KMS-11 (cell line): ENCODE measurements at regions not wholly inside any gene's neighbourhood (a gene's known extent, or its start where the extent isn't known, plus 50 kb on each side); places are given as distances from the start of the nearest gene placed in this dataset.

Experiments
- H2AFZ ChIP-seq: fragments of 200-600 bp; sonication (generic); 2 replicates; pipeline ENCODE4 v1.6.1; 2016; ENCODE audit warnings: antibody characterized with exemption, mixed run types, low read depth
- H3K27ac ChIP-seq: fragments of 200-600 bp; sonication (generic); 2 replicates; pipeline ENCODE4 v1.6.1; 2016; ENCODE audit warnings: mild to moderate bottlenecking, mixed run types
- H3K27me3 ChIP-seq: fragments of 200-600 bp; sonication (generic); 2 replicates; pipeline ENCODE4 v1.6.1; 2017; ENCODE audit warnings: mild to moderate bottlenecking, low read depth, mixed run types, moderate library complexity; ENCODE audit not compliant: insufficient read depth
- H3K36me3 ChIP-seq: fragments of 200-600 bp; sonication (generic); 2 replicates; pipeline ENCODE4 v1.6.1; 2017; ENCODE audit warnings: mild to moderate bottlenecking, mixed run types; ENCODE audit not compliant: insufficient read depth
- H3K4me1 ChIP-seq: fragments of 200-600 bp; sonication (generic); 2 replicates; pipeline ENCODE4 v1.6.1; 2016; ENCODE audit warnings: mild to moderate bottlenecking, low read depth, mixed run types; ENCODE audit not compliant: poor library complexity, severe bottlenecking
- H3K4me2 ChIP-seq: fragments of 200-600 bp; sonication (generic); 2 replicates; pipeline ENCODE4 v1.7.0; 2016; ENCODE audit warnings: mild to moderate bottlenecking, mixed run types
- H3K4me3 ChIP-seq: fragments of 200-600 bp; sonication (generic); IDR thresholded peaks from 2 replicates; pipeline ENCODE4 v1.6.1; 2017; ENCODE audit warnings: low read depth, low read length, mixed read lengths; ENCODE audit not compliant: insufficient read depth
- H3K79me2 ChIP-seq: fragments of 200-600 bp; sonication (generic); 2 replicates; pipeline ENCODE4 v1.6.1; 2016; ENCODE audit warnings: low read depth, mixed run types; ENCODE audit not compliant: insufficient read depth
- H3K9ac ChIP-seq: fragments of 200-600 bp; sonication (generic); 2 replicates; pipeline ENCODE4 v1.6.1; 2016; ENCODE audit warnings: mild to moderate bottlenecking, mixed run types
- H4K20me1 ChIP-seq: fragments of 200-600 bp; sonication (generic); 2 replicates; pipeline ENCODE4 v1.6.1; 2016; ENCODE audit warnings: mild to moderate bottlenecking, mixed run types; ENCODE audit not compliant: insufficient read depth
- CTCF ChIP-seq: fragments of 200-600 bp; sonication (generic); conservative IDR thresholded peaks from 2 replicates; pipeline ENCODE4 v1.6.1; 2017; ENCODE audit warnings: low read depth, mild to moderate bottlenecking, antibody characterized with exemption, low read length, moderate library complexity, mixed read lengths

GRCh38 chr14:41409806-41410205, 196.9 kb upstream of the LRFN5 start:
- no peak overlapping the region for H3K27ac ChIP-seq
- no peak overlapping the region for H2AFZ ChIP-seq

GRCh38 chr14:41404126-41404525, 202.6 kb upstream of the LRFN5 start:
- no peaks in the 10 kb centered on the region for H3K27me3 ChIP-seq
- H2AFZ ChIP-seq, result no peak overlapping the region
- H3K36me3 ChIP-seq, result no peaks in the 10 kb centered on the region
- H4K20me1 ChIP-seq, result no peaks in the 10 kb centered on the region
- H3K9ac ChIP-seq, result no peak overlapping the region
- H3K79me2 ChIP-seq, result no peaks in the 10 kb centered on the region
- no peak overlapping the region for H3K4me2 ChIP-seq
- H3K27ac ChIP-seq, result no peak overlapping the region
- H3K4me3 ChIP-seq, result no peak overlapping the region
- no peaks in the 10 kb centered on the region for H3K4me1 ChIP-seq
- no peak for TF ChIP-seq CTCF

More at GRCh38 chr14:41409806-41410205, 196.9 kb upstream of the LRFN5 start:
- no peak overlapping the region for H3K4me3 ChIP-seq
- H3K4me2 ChIP-seq, result no peak overlapping the region
- H3K9ac ChIP-seq, result no peak overlapping the region
- H3K36me3 ChIP-seq, result no peaks in the 10 kb centered on the region
- no peaks in the 10 kb centered on the region for H3K27me3 ChIP-seq
- no peaks in the 10 kb centered on the region for H4K20me1 ChIP-seq
- no peaks in the 10 kb centered on the region for H3K4me1 ChIP-seq
- no peaks in the 10 kb centered on the region for H3K79me2 ChIP-seq
- no peak for TF ChIP-seq CTCF

- no peaks in the 10 kb centered on the region for H3K36me3 ChIP-seq
- no peaks in the 10 kb centered on the region for H3K27me3 ChIP-seq
- no peak for TF ChIP-seq CTCF
- no peak overlapping the region for H3K27ac ChIP-seq
- no peaks in the 10 kb centered on the region for H3K79me2 ChIP-seq
- no peaks in the 10 kb centered on the region for H4K20me1 ChIP-seq
- H3K4me2 ChIP-seq, result no peak overlapping the region
- no peaks in the 10 kb centered on the region for H3K4me1 ChIP-seq
- no peak overlapping the region for H2AFZ ChIP-seq
- H3K9ac ChIP-seq, result no peak overlapping the region
- no peak overlapping the region for H3K4me3 ChIP-seq
These were observed 203.3 kb upstream of the LRFN5 start for GRCh38 chr14:41403360-41403759.

DNA sequence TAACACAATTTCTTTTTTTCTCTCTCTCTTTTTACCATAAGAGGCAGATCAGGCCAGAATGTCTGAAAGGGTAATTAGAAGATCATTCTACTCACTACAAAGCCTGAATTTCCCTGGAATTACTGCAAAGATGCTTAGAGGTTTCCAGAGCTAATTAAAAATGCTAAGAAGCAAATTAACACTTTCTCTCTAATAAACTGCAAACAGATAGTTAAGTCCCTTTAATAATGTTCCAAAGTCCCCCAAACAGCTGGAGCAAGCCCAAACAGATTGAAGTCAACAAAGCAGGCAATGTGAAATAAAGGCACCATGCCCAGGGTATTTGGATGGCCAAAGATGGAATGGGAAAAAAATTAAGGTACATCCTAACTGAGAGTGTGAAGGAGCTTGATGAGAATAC, 208.8 kb upstream of the LRFN5 start:
- H3K9ac ChIP-seq, result no peak overlapping the region
- H3K4me3 ChIP-seq, result no peak overlapping the region
- H3K4me1 ChIP-seq, result no peaks in the 10 kb centered on the region
- no peaks in the 10 kb centered on the region for H4K20me1 ChIP-seq
- TF ChIP-seq CTCF, result no peak
- no peaks in the 10 kb centered on the region for H3K36me3 ChIP-seq
- H3K4me2 ChIP-seq, result no peak overlapping the region
- H3K27me3 ChIP-seq, result no peaks in the 10 kb centered on the region
- H3K79me2 ChIP-seq, result no peaks in the 10 kb centered on the region
- no peak overlapping the region for H2AFZ ChIP-seq
- H3K27ac ChIP-seq, result no peak overlapping the region
